ENCODE measurements at regions not wholly inside any gene's neighbourhood (a gene's known extent, or its start where the extent isn't known, plus 50 kb on each side); places are given as distances from the start of the nearest gene placed in this dataset.

GRCh38 chr10:105769248-105770184 lies 1128.4 kb downstream of the SORCS3 start:
- BruUV-seq (replicated peaks) = no TSS peak
- ChIA-PET CTCF (no interaction called here), POLR2A (ENCODE audit: unreplicated experiment) (no interaction called here)
- Histone ChIP-seq H3K9me1 (ENCODE audit: insufficient read depth, low read length) (no peaks in the 10 kb centered on the region), H2AK9ac (replicated peaks; ENCODE audit: low read depth, low read length, poor library complexity) (no peak overlapping the region), H3K4ac (ENCODE audit: low read depth, low read length) (no peak overlapping the region), H3K4me2 (ENCODE audit: low read depth, low read length) (no peak overlapping the region), H4K5ac (ENCODE audit: low read depth, low read length) (no peak overlapping the region), H4K8ac (ENCODE audit: low read depth in 2 of 2, low read length in 2 of 2) (no peak overlapping the region), H3K18ac (ENCODE audit: low read depth, low read length) (no peak overlapping the region), H3K14ac (replicated peaks; ENCODE audit: low read depth, low read length) (no peak overlapping the region), H2AFZ (replicated peaks; ENCODE audit: low read length, poor library complexity) (no peak overlapping the region), H3K27ac (ENCODE audit: insufficient read depth, low read length) (no peak overlapping the region), H3K56ac (ENCODE audit: extremely low read depth, insufficient read depth, low read length) (no peak overlapping the region), H2AK5ac (ENCODE audit: low read depth, low read length) (no peak overlapping the region), H2BK5ac (ENCODE audit: low read depth, low read length, poor library complexity, severe bottlenecking) (no peak overlapping the region), H3K27me3 (ENCODE audit: control insufficient read depth, insufficient read depth, low read length) (no peaks in the 10 kb centered on the region), H3K79me1 (ENCODE audit: low read depth in 1 of 2, low read length in 2 of 2) (no peaks in the 10 kb centered on the region), H2BK15ac (ENCODE audit: low read depth, low read length) (no peak overlapping the region), H3K4me3 (ENCODE audit: insufficient read depth, low read depth, low read length) (no peak overlapping the region), H3K4me1 (ENCODE audit: control insufficient read depth, insufficient read depth, low read length) (no peaks in the 10 kb centered on the region), H3K23ac (ENCODE audit: low read depth, low read length) (no peak overlapping the region), H2BK20ac (ENCODE audit: low read depth, low read length) (no peak overlapping the region), H4K20me1 (ENCODE audit: insufficient read depth, low read length) (no peaks in the 10 kb centered on the region), H3K9me3 (ENCODE audit: control insufficient read depth, insufficient read depth, low read length) (peaks cover 13% of the 10 kb centered on the region), H4K91ac (ENCODE audit: insufficient read depth, low read depth, low read length) (no peak overlapping the region), H3K9ac (ENCODE audit: low read depth, low read length) (no peak overlapping the region), H3K36me3 (ENCODE audit: control insufficient read depth, insufficient read depth, low read length) (no peaks in the 10 kb centered on the region), H2BK120ac (ENCODE audit: low read depth, low read length) (no peak overlapping the region)
- intact Hi-C loops (cut with micrococcal nuclease) = no loop called here
- in situ Hi-C loops (cut with MboI; ENCODE audit: low sequenced_read_pairs) = no loop called here
- ATAC-seq (ENCODE audit: low read depth) = no peak
- 0% methylated on average over 1 of the region's 6 CpGs; no CpG with 5 or more reads in 1 of the 2 experiments for WGBS, 2 experiments (ENCODE audit: extremely low coverage in 2 of 2, insufficient read length in 1 of 2)
- no peak for DNase-seq
- dilution Hi-C loops (cut with HindIII; ENCODE audit: low sequenced_read_pairs, unreplicated experiment) = no loop called here
- no peak for TF ChIP-seq MAFK (IDR thresholded peaks at IDR 0.05; ENCODE audit: low read depth, low read length)
- no peak for TF ChIP-seq RCOR1 (IDR thresholded peaks at IDR 0.05; ENCODE audit: insufficient replicate concordance, low read length)
- TF ChIP-seq RAD21 (IDR thresholded peaks at IDR 0.05; ENCODE audit: low read length) = no peak
- no peak for TF ChIP-seq SMC3 (IDR thresholded peaks at IDR 0.05; ENCODE audit: low read depth, low read length)
- no peak for TF ChIP-seq ELK1 (IDR thresholded peaks at IDR 0.05; ENCODE audit: borderline replicate concordance, low read depth, low read length)
- no peak for TF ChIP-seq CEBPB (IDR thresholded peaks at IDR 0.05; ENCODE audit: low read depth, low read length)
- TF ChIP-seq MAZ (IDR thresholded peaks at IDR 0.05; ENCODE audit: borderline replicate concordance, low read depth, low read length) = no peak
- TF ChIP-seq USF2 (IDR thresholded peaks at IDR 0.05; ENCODE audit: low read depth, low read length) = no peak
- no peak for TF ChIP-seq CHD1 (IDR thresholded peaks at IDR 0.05; ENCODE audit: low read depth, low read length)
- no peak for TF ChIP-seq RFX5 (IDR thresholded peaks at IDR 0.05; ENCODE audit: low read depth, low read length)
- TF ChIP-seq BHLHE40 (IDR thresholded peaks at IDR 0.05; ENCODE audit: low read depth, low read length) = no peak
- TF ChIP-seq MXI1 (IDR thresholded peaks at IDR 0.05; ENCODE audit: borderline replicate concordance, low read depth, low read length) = no peak
- no peak for TF ChIP-seq POLR2A (IDR thresholded peaks at IDR 0.05; ENCODE audit: low read depth, low read length)
- no peak for TF ChIP-seq FOS (IDR thresholded peaks at IDR 0.05; ENCODE audit: low read depth, low read length)
- TF ChIP-seq NFE2L2 (IDR thresholded peaks at IDR 0.05; ENCODE audit: low read depth, low read length) = no peak
